NCI-H2171 (cell line): ENCODE measurements at regions not wholly inside any gene's neighbourhood (a gene's known extent, or its start where the extent isn't known, plus 50 kb on each side); places are given as distances from the start of the nearest gene placed in this dataset.

Source experiments
- DNase-seq: peaks from one replicate; lab custom pipeline; 2025; lab: John Stamatoyannopoulos, UW

- DNase-seq, result no peak
These were observed 88.0 kb downstream of the XCL2 start for GRCh38 chr1:168455764-168456163.

GRCh38 chr1:168454211-168454815, 89.5 kb downstream of the XCL2 start:
- DNase-seq, result no peak

GRCh38 chr1:168453056-168453455, 90.7 kb downstream of the XCL2 start:
- DNase-seq, result no peak

- DNase-seq, result no peak
These were observed 91.5 kb downstream of the XCL2 start for GRCh38 chr1:168452329-168452728.

GRCh38 chr1:168447871-168448270, 95.9 kb downstream of the XCL2 start:
- no peak for DNase-seq

- DNase-seq, result no peak
These were observed 97.7 kb downstream of the XCL2 start for GRCh38 chr1:168446081-168446480.

- DNase-seq, result no peak
These were observed 99.9 kb downstream of the XCL2 start for GRCh38 chr1:168443899-168444298.

GRCh38 chr1:168443356-168443755, 100.4 kb downstream of the XCL2 start:
- DNase-seq, result no peak

GRCh38 chr1:168442931-168443330, 100.9 kb downstream of the XCL2 start:
- DNase-seq, result no peak

GRCh38 chr1:168441745-168442144, 102.1 kb downstream of the XCL2 start:
- no peak for DNase-seq

- DNase-seq, result peak; percentile 40
These were observed 104.1 kb downstream of the XCL2 start for GRCh38 chr1:168439456-168440375.

- DNase-seq, result no peak
These were observed 105.2 kb downstream of the XCL2 start for GRCh38 chr1:168438626-168439025.

GRCh38 chr1:168437821-168438220, 106.0 kb downstream of the XCL2 start:
- DNase-seq, result no peak

GRCh38 chr1:168435439-168435838, 108.4 kb downstream of the XCL2 start:
- no peak for DNase-seq

- no peak for DNase-seq
These were observed 110.6 kb downstream of the XCL2 start for GRCh38 chr1:168433238-168433637.

GRCh38 chr1:168431882-168432281, 111.9 kb downstream of the XCL2 start:
- DNase-seq, result no peak

- DNase-seq, result no peak
These were observed 113.5 kb downstream of the XCL2 start for GRCh38 chr1:168430321-168430720.

- no peak for DNase-seq
These were observed 115.6 kb downstream of the XCL2 start for GRCh38 chr1:168428063-168428731.

- no peak for DNase-seq
These were observed 116.7 kb downstream of the XCL2 start for GRCh38 chr1:168427051-168427450.

GRCh38 chr1:168424281-168424680, 119.5 kb downstream of the XCL2 start:
- no peak for DNase-seq

- no peak for DNase-seq
These were observed 121.5 kb downstream of the XCL2 start for GRCh38 chr1:168422203-168422847.

- DNase-seq, result no peak
These were observed 122.3 kb downstream of the XCL2 start for GRCh38 chr1:168421399-168422004.
